ENCODE measurements at regions not wholly inside any gene's neighbourhood (a gene's known extent, or its start where the extent isn't known, plus 50 kb on each side); places are given as distances from the start of the nearest gene placed in this dataset.

DNA sequence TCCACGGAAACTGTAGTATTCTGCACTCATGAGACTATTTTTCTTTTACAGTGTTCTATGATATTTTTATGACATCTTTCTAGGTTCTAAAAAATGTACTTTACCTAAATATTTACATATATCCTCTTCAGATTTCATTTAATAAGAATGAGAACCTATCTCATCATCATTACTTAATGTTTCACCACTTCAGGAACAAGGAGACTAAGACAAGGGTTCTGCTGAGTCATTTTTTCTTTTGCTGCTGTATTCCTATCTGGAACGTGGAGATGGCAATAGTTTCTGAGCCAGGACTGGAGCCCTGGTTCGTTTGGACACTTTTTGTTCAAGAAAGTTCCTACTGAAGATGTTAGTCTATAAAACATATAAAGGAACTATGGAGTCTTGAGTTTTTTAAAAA, 258.2 kb upstream of the MAP3K1 start:
- TF ChIP-seq, protein P1, sequence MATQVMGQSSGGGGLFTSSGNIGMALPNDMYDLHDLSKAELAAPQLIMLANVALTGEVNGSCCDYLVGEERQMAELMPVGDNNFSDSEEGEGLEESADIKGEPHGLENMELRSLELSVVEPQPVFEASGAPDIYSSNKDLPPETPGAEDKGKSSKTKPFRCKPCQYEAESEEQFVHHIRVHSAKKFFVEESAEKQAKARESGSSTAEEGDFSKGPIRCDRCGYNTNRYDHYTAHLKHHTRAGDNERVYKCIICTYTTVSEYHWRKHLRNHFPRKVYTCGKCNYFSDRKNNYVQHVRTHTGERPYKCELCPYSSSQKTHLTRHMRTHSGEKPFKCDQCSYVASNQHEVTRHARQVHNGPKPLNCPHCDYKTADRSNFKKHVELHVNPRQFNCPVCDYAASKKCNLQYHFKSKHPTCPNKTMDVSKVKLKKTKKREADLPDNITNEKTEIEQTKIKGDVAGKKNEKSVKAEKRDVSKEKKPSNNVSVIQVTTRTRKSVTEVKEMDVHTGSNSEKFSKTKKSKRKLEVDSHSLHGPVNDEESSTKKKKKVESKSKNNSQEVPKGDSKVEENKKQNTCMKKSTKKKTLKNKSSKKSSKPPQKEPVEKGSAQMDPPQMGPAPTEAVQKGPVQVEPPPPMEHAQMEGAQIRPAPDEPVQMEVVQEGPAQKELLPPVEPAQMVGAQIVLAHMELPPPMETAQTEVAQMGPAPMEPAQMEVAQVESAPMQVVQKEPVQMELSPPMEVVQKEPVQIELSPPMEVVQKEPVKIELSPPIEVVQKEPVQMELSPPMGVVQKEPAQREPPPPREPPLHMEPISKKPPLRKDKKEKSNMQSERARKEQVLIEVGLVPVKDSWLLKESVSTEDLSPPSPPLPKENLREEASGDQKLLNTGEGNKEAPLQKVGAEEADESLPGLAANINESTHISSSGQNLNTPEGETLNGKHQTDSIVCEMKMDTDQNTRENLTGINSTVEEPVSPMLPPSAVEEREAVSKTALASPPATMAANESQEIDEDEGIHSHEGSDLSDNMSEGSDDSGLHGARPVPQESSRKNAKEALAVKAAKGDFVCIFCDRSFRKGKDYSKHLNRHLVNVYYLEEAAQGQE (IDR thresholded peaks at IDR 0.05; ENCODE audit: insufficient read depth in 1 of 2, low read depth in 2 of 2, low read length in 2 of 2): no peak
- no peak for TF ChIP-seq POLR2AphosphoS5 (IDR thresholded peaks at IDR 0.05; ENCODE audit: low read depth, low read length)
- TF ChIP-seq TAF1 (IDR thresholded peaks at IDR 0.05; ENCODE audit: borderline replicate concordance, insufficient read depth, low read length): no peak

Measured in PFSK-1 (cell line).